Parathyroid adenoma (tissue), 2 donors: ENCODE measurements at regions not wholly inside any gene's neighbourhood (a gene's known extent, or its start where the extent isn't known, plus 50 kb on each side); places are given as distances from the start of the nearest gene placed in this dataset.
A peak's percentile ranks its signal among the peaks of the same experiment; 100 is the strongest.

ENCODE experiments used
- H2AFZ ChIP-seq: fragments of 300-600 bp; sonication (generic); one replicate; pipeline ENCODE4 v1.7.0; 2017; ENCODE audit warnings: antibody characterized with exemption, mild to moderate bottlenecking
- H3K27ac ChIP-seq: fragments of 300-600 bp; sonication (generic); one replicate; pipeline ENCODE4 v1.7.0; 2017
- H3K27me3 ChIP-seq: fragments of 300-600 bp; sonication (generic); one replicate; pipeline ENCODE4 v1.7.0; 2017; ENCODE audit warnings: low read length; ENCODE audit not compliant: control insufficient read depth, insufficient read depth
- H3K36me3 ChIP-seq: fragments of 300-600 bp; sonication (generic); one replicate; pipeline ENCODE4 v1.7.0; 2017; ENCODE audit warnings: low read length; ENCODE audit not compliant: control insufficient read depth, insufficient read depth
- H3K4me1 ChIP-seq: fragments of 300-600 bp; sonication (generic); one replicate; pipeline ENCODE4 v1.7.0; 2017; ENCODE audit warnings: control low read depth
- H3K4me2 ChIP-seq: fragments of 300-600 bp; sonication (generic); one replicate; pipeline ENCODE4 v1.7.0; 2017; ENCODE audit warnings: low read length
- H3K4me3 ChIP-seq: fragments of 300-600 bp; sonication (generic); one replicate; pipeline ENCODE4 v1.7.0; 2017; ENCODE audit warnings: low read depth, low read length
- H3K79me2 ChIP-seq: fragments of 300-600 bp; sonication (generic); one replicate; pipeline ENCODE4 v1.7.0; 2017; ENCODE audit warnings: control low read depth
- H3K9ac ChIP-seq: fragments of 300-600 bp; sonication (generic); one replicate; pipeline ENCODE4 v1.7.0; 2017; ENCODE audit warnings: mild to moderate bottlenecking
- H3K9me3 ChIP-seq: fragments of 300-600 bp; sonication (generic); one replicate; pipeline ENCODE4 v1.7.0; 2017; ENCODE audit warnings: low read length; ENCODE audit not compliant: control insufficient read depth
- CTCF ChIP-seq: fragments of 300-600 bp; sonication (generic); IDR thresholded peaks from one replicate; pipeline ENCODE4 v1.7.0; 2017; ENCODE audit warnings: antibody characterized with exemption, mild to moderate bottlenecking
- donor health status: primary hyperparathyroidism.

- Histone ChIP-seq H3K4me2 (no peak overlapping the region), H3K79me2 (no peaks in the 10 kb centered on the region), H3K27me3 (no peaks in the 10 kb centered on the region), H3K9me3 (no peaks in the 10 kb centered on the region), H3K36me3 (no peaks in the 10 kb centered on the region), H3K9ac (no peak overlapping the region), H3K27ac (no peak overlapping the region), H3K4me1 (no peaks in the 10 kb centered on the region), H2AFZ (no peak overlapping the region), H3K4me3 (no peak overlapping the region)
- no peak for TF ChIP-seq CTCF
Measured at GRCh38 chr13:104833221-104833620, 1702.2 kb downstream of the EFNB2 start.

GRCh38 chr13:104832231-104832630 is 1703.2 kb downstream of the EFNB2 start:
- TF ChIP-seq CTCF, result no peak
- H2AFZ ChIP-seq, result peak overlapping the region; percentile 17
- H3K27ac ChIP-seq, result no peak overlapping the region
- H3K4me2 ChIP-seq, result no peak overlapping the region
- no peaks in the 10 kb centered on the region for H3K36me3 ChIP-seq
- no peaks in the 10 kb centered on the region for H3K9me3 ChIP-seq
- no peak overlapping the region for H3K9ac ChIP-seq
- H3K4me1 ChIP-seq, result no peaks in the 10 kb centered on the region
- no peaks in the 10 kb centered on the region for H3K79me2 ChIP-seq
- H3K4me3 ChIP-seq, result no peak overlapping the region
- H3K27me3 ChIP-seq, result no peaks in the 10 kb centered on the region

DNA sequence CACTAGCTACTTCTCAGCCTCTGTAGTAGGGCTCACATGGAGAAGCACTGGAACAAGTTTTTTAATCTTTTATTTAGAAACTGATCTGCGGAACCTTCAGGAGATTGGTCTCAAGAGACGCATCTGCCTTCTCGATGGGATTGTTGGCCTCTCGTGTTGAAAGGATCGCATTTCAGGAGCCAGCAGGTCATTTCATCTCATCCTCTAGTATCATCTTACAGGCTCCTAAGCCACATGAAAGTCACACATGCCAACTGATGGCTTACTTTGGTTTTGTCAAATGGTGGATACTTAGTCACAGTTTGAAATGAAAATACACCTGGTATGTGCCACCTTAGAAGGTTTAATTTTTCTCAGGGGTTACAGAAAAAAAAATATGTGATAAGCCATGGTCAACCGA is 1703.6 kb downstream of the EFNB2 start:
- Histone ChIP-seq H3K36me3 (no peaks in the 10 kb centered on the region), H3K9ac (no peak overlapping the region), H3K9me3 (no peaks in the 10 kb centered on the region), H3K79me2 (no peaks in the 10 kb centered on the region), H3K4me1 (no peaks in the 10 kb centered on the region), H3K4me3 (no peak overlapping the region), H3K27me3 (no peaks in the 10 kb centered on the region), H3K27ac (no peak overlapping the region), H3K4me2 (no peak overlapping the region), H2AFZ (peak overlapping the region; percentile 17)
- no peak for TF ChIP-seq CTCF

- no peak overlapping the region for H3K9ac ChIP-seq
- H3K4me1 ChIP-seq, result no peaks in the 10 kb centered on the region
- H3K27me3 ChIP-seq, result no peaks in the 10 kb centered on the region
- TF ChIP-seq CTCF, result no peak
- no peak overlapping the region for H3K4me2 ChIP-seq
- H3K4me3 ChIP-seq, result no peak overlapping the region
- no peaks in the 10 kb centered on the region for H3K9me3 ChIP-seq
- H3K27ac ChIP-seq, result no peak overlapping the region
- H3K79me2 ChIP-seq, result no peaks in the 10 kb centered on the region
- no peak overlapping the region for H2AFZ ChIP-seq
- no peaks in the 10 kb centered on the region for H3K36me3 ChIP-seq
Measured at GRCh38 chr13:104823709-104824108, 1711.8 kb downstream of the EFNB2 start.

DNA sequence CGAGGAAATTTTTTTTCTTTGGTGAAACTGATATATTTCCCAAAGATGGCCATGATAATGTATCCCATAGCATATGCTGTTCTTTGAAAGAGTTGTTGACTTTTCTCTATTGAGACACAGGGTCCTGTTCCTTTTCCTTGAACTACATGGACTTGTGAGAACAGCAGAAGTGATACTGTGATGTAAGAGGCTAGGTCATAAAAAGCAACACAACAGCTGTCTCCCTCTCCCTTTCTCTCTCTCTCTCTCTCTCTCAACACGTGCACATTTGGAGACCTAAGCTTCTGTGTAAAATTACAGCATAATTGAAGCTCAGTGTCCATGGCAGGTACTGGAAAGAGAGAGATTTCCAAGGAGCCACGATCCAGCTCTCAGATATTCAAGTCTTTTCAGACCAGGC is 1712.4 kb downstream of the EFNB2 start:
- TF ChIP-seq CTCF, result no peak
- Histone ChIP-seq H3K9me3 (no peaks in the 10 kb centered on the region), H3K4me3 (no peak overlapping the region), H3K4me2 (no peak overlapping the region), H3K79me2 (no peaks in the 10 kb centered on the region), H3K4me1 (no peaks in the 10 kb centered on the region), H3K36me3 (no peaks in the 10 kb centered on the region), H3K9ac (no peak overlapping the region), H3K27ac (no peak overlapping the region), H3K27me3 (no peaks in the 10 kb centered on the region), H2AFZ (no peak overlapping the region)
